Duodenal mucosa (tissue), 2 donors: ENCODE measurements at regions not wholly inside any gene's neighbourhood (a gene's known extent, or its start where the extent isn't known, plus 50 kb on each side); places are given as distances from the start of the nearest gene placed in this dataset.

Experiments
- H3K27ac ChIP-seq: one replicate; pipeline ENCODE4 v1.7.0; 2013; ENCODE audit warnings: low read depth, low read length
- H3K27me3 ChIP-seq, 2 donors: one replicate each; pipeline ENCODE4 v1.7.0; 2013; ENCODE audit warnings: low read length in 2 of 2, control low read depth in 1 of 2; ENCODE audit not compliant: insufficient read depth in 2 of 2, control insufficient read depth in 1 of 2
- H3K36me3 ChIP-seq, 2 donors: one replicate each; pipeline ENCODE4 v1.7.0; 2013; ENCODE audit warnings: low read length in 2 of 2, control low read depth in 1 of 2; ENCODE audit not compliant: insufficient read depth in 2 of 2, control insufficient read depth in 1 of 2
- H3K4me1 ChIP-seq, 2 donors: one replicate each; pipeline ENCODE4 v1.7.0; 2013; ENCODE audit warnings: low read length in 2 of 2, control low read depth in 1 of 2; ENCODE audit not compliant: insufficient read depth in 2 of 2, control insufficient read depth in 1 of 2
- H3K4me3 ChIP-seq, 2 donors: one replicate each; pipeline ENCODE4 v1.7.0; 2013; ENCODE audit warnings: low read length in 2 of 2, low read depth in 1 of 2
- H3K9ac ChIP-seq, 2 donors: one replicate each; pipeline ENCODE4 v1.7.0; 2013; ENCODE audit warnings: low read length in 2 of 2, low read depth in 1 of 2
- H3K9me3 ChIP-seq, 2 donors: one replicate each; pipeline ENCODE4 v1.7.0; 2013; ENCODE audit warnings: low read length in 2 of 2, control low read depth in 1 of 2; ENCODE audit not compliant: control insufficient read depth in 1 of 2

- no peak overlapping the region for H3K4me3 ChIP-seq
- no peak overlapping the region for H3K9ac ChIP-seq
- H3K4me1 ChIP-seq = no peaks in the 10 kb centered on the region
- H3K27ac ChIP-seq = no peak overlapping the region
- no peaks in the 10 kb centered on the region for H3K36me3 ChIP-seq
- H3K9me3 ChIP-seq = no peaks in the 10 kb centered on the region
- no peaks in the 10 kb centered on the region for H3K27me3 ChIP-seq
These were observed 124.8 kb upstream of the CPM start for GRCh38 chr12:69057742-69058141.

GRCh38 chr12:69059465-69060457 lies 126.8 kb upstream of the CPM start:
- no peak overlapping the region for H3K27ac ChIP-seq
- no peak overlapping the region for H3K9ac ChIP-seq
- no peaks in the 10 kb centered on the region for H3K36me3 ChIP-seq
- H3K9me3 ChIP-seq = no peaks in the 10 kb centered on the region
- no peaks in the 10 kb centered on the region for H3K27me3 ChIP-seq
- H3K4me3 ChIP-seq = no peak overlapping the region
- no peaks in the 10 kb centered on the region for H3K4me1 ChIP-seq

DNA sequence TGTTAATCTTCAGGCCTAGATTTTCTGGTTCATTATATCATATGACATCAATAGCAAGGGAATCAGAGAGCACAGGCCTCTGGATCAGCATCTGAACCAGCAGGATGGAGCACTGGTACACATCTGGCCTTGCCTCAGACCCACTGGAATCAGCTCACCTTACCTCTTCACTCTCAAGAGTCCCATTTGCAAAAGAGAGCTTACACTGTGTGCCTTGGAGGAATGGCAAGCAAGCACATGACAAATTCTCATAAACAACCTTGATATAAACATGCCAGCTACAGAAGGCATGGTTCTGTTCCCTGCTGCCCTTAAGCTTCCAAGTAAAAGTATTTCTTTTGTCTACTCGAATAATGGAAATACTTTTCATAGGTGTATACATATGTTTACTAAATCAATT lies 128.6 kb upstream of the CPM start:
- Histone ChIP-seq H3K9ac (no peak overlapping the region), H3K27ac (no peak overlapping the region), H3K36me3 (no peaks in the 10 kb centered on the region), H3K9me3 (no peaks in the 10 kb centered on the region), H3K27me3 (no peaks in the 10 kb centered on the region), H3K4me3 (no peak overlapping the region), H3K4me1 (no peaks in the 10 kb centered on the region)

DNA sequence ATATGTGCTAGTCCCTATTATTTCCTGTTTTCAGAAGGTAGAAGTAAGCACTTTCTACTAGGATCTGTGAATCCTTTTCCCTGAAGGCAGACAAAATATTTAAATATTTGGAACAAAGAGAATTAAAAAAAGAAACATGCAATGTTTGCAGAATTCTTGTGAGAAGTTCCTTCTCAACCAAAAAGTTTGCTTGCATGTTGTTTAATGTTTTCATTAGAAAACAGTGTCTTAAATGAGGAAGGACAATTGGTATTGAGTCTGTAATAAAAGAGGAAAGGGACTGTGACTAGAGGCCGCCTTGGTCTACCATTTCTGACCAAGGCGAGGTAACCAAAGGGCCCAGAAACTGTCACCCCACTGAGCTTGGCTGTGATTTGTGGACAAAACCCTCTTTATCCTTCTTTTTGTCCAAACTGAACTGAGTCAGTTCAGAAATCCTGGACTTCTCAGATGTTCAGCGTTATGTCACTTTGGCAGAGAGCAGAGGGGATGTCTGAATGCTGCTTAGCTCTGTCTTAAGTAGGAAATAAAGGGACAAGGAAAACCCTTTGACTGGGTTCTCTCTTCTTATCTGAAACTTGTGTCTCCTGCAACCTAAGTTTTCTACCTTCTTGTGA lies 129.8 kb upstream of the CPM start:
- Histone ChIP-seq H3K27ac (no peak overlapping the region), H3K27me3 (no peaks in the 10 kb centered on the region), H3K9me3 (no peaks in the 10 kb centered on the region), H3K4me1 (peaks cover 0 to 2% of the 10 kb centered on the region in 2 donors), H3K36me3 (no peaks in the 10 kb centered on the region), H3K9ac (no peak overlapping the region), H3K4me3 (no peak overlapping the region)

- Histone ChIP-seq H3K4me1 (peaks cover 5 to 12% of the 10 kb centered on the region in 2 donors), H3K9me3 (no peaks in the 10 kb centered on the region), H3K9ac (no peak overlapping the region), H3K4me3 (no peak overlapping the region), H3K36me3 (no peaks in the 10 kb centered on the region), H3K27me3 (no peaks in the 10 kb centered on the region), H3K27ac (no peak overlapping the region)
These were observed 131.9 kb upstream of the CPM start for GRCh38 chr12:69064734-69065443.

- H3K9me3 ChIP-seq = no peaks in the 10 kb centered on the region
- H3K4me1 ChIP-seq = peaks cover 5 to 12% of the 10 kb centered on the region in 2 donors
- no peaks in the 10 kb centered on the region for H3K27me3 ChIP-seq
- H3K36me3 ChIP-seq = no peaks in the 10 kb centered on the region
- H3K27ac ChIP-seq = no peak overlapping the region
- H3K4me3 ChIP-seq = no peak overlapping the region
- no peak overlapping the region for H3K9ac ChIP-seq
These were observed 132.8 kb upstream of the CPM start for GRCh38 chr12:69065775-69066174.

GRCh38 chr12:69066492-69067373 lies 133.8 kb upstream of the CPM start:
- Histone ChIP-seq H3K9ac (no peak overlapping the region), H3K36me3 (no peaks in the 10 kb centered on the region), H3K9me3 (no peaks in the 10 kb centered on the region), H3K4me3 (no peak overlapping the region), H3K27me3 (no peaks in the 10 kb centered on the region), H3K4me1 (peaks cover 5 to 12% of the 10 kb centered on the region in 2 donors), H3K27ac (no peak overlapping the region)

DNA sequence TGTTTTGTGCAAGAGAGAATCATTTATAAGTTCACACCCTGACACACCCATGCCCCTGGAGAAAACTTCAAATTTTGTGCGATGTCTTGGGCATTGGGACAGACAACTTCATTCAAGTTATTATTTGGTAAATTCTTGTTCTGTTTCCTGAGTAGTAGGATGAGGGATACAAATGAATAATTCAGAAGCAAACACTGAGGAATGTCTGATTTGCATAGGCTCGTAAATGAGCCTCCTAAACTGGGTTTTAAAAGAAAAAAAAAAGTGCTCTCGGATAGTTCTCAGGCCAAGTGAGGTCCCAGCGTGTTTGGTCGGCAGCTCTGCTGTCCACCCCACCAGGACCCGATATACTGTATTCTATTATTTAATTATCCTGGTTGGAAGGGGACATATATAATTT lies 134.7 kb upstream of the CPM start:
- no peak overlapping the region for H3K27ac ChIP-seq
- H3K9me3 ChIP-seq = no peaks in the 10 kb centered on the region
- H3K4me3 ChIP-seq = no peak overlapping the region
- no peaks in the 10 kb centered on the region for H3K36me3 ChIP-seq
- no peaks in the 10 kb centered on the region for H3K27me3 ChIP-seq
- no peak overlapping the region for H3K9ac ChIP-seq
- peaks cover 5 to 12% of the 10 kb centered on the region in 2 donors for H3K4me1 ChIP-seq

DNA sequence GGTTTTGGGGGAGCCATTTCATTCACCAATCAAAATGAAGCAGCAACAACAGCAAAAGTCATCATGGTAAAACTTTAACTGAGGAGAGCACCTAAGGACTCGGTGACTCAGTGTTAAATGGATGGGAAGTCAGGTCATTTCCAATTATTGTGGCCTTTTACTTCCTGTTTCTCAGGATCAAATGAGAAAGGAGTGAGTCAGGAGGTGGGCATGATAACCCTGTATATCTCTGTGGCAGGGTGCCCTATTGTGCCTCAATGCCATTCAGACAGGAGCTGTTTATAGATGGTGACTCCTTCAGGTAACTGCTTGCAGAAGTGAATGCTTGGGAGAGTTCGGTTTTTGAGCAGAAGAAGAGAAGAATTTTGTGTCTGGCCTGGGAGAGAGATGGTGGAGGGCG lies 135.5 kb upstream of the CPM start:
- Histone ChIP-seq H3K4me1 (peaks cover 5 to 12% of the 10 kb centered on the region in 2 donors), H3K36me3 (no peaks in the 10 kb centered on the region), H3K27me3 (no peaks in the 10 kb centered on the region), H3K27ac (no peak overlapping the region), H3K9me3 (no peaks in the 10 kb centered on the region), H3K4me3 (no peak overlapping the region), H3K9ac (no peak overlapping the region)
